DMS114 treated with DMSO at 0.1 percent for 48 hours (cell line): ENCODE measurements at regions not wholly inside any gene's neighbourhood (a gene's known extent, or its start where the extent isn't known, plus 50 kb on each side); places are given as distances from the start of the nearest gene placed in this dataset.

Source experiments
- DNase-seq: peaks from one replicate; lab custom pipeline; 2025; ENCODE audit not compliant: unreplicated experiment; lab: John Stamatoyannopoulos, UW

GRCh38 chr3:162765524-162765923 is 1268.9 kb downstream of the OTOL1 start:
- no peak for DNase-seq

DNA sequence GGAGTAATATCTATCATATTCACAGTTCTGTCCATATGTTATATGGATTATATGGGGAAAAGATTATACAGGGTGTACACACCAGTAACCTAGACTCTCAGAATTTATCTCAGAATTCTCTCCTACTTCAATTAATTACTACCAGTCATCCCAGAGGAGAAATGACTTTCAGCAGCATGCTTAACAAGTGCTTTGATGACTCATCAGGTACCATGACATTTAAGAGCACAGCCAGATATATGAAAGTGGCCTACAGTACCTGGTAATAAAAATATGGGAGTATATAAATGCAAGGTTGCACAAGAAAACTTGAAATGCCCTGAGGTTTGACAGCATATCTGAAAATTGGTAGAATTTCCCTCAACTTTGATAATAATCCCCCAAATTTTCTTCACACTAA is 1273.0 kb downstream of the OTOL1 start:
- DNase-seq: no peak

GRCh38 chr3:162770551-162770950 is 1273.9 kb downstream of the OTOL1 start:
- DNase-seq: no peak

- no peak for DNase-seq
Measured at GRCh38 chr3:162774613-162775100, 1278.0 kb downstream of the OTOL1 start.

- DNase-seq: no peak
Measured at GRCh38 chr3:162776148-162776547, 1279.5 kb downstream of the OTOL1 start.

DNA sequence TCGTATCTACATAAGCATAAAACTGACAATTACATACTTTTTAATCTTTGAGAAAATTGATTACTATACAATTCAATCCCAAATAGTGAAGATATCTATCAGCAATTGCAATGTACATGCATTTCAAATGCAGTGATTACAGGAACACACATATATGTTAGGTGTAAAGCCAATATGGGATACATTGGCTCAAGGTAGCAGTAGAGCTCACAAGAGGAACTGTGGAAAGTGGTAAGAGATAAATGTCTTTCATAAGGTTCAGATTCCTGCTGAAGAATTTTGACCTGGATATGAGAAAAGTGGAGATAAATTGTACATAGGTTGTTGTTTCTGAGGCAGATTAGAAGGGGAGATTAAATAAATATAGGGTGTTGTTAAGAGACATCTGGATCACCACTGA is 1280.5 kb downstream of the OTOL1 start:
- DNase-seq: no peak

- no peak for DNase-seq
Measured at GRCh38 chr3:162780313-162780712, 1283.7 kb downstream of the OTOL1 start.

DNA sequence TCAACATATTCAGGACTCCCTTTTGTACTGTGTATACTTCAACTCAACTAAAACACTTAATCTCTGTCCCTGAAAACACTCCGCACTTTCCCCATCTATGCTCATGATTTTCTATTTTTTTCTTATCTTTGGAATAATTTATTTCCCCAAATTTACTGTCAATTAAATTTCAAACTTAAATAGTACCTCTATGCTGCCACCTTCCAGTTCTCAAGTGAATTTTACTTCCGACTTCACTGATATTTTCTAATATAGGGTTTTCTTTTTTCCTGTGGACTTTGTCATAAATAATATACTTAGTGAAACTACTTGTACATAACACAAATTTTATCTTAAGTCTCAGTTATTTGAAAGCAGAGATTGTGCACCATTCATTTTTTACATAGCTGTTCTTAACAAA is 1303.3 kb downstream of the OTOL1 start:
- DNase-seq: no peak

- no peak for DNase-seq
Measured at GRCh38 chr3:162802228-162802965, 1305.8 kb downstream of the OTOL1 start.

DNA sequence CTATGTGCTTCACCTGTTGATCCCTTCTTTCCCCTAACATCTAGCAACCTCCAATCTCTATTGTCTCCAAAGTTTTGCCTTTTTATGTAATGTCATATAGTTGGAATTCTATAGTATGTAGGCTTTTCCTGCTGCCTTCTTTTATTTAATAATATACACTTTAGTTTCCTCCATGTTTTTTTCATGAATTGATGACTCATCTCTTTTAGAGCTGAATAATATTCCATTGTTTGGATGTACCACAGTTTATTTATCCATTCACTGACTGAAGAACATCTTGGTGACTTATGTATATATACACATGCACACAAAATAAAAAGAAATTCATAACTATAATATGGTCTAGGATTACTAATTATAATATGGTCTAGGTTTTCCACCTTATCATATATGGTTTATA is 1314.2 kb downstream of the OTOL1 start:
- no peak for DNase-seq

GRCh38 chr3:162842549-162843216 is 1346.1 kb downstream of the OTOL1 start:
- DNase-seq: no peak

GRCh38 chr3:162845918-162846317 is 1349.3 kb downstream of the OTOL1 start:
- DNase-seq: no peak

GRCh38 chr3:162847511-162847910 is 1350.9 kb downstream of the OTOL1 start:
- no peak for DNase-seq

DNA sequence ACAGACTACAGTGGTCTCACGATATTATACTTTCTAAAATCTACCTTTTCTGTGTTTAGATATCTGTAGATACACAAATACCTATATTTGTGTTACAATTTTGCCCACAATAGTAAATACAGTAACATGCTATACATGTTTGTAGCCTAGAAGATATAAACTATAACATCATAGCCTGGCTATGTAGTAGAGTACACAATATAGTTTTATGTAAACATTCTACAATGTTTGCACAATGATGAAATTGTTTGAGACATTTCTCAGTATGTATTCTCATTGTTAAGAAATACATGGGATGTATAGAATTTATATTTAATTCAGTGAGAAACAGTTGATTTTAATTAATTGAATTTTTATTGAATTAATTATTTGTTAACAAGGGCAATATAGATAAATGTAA is 1367.0 kb downstream of the OTOL1 start:
- DNase-seq: no peak

DNA sequence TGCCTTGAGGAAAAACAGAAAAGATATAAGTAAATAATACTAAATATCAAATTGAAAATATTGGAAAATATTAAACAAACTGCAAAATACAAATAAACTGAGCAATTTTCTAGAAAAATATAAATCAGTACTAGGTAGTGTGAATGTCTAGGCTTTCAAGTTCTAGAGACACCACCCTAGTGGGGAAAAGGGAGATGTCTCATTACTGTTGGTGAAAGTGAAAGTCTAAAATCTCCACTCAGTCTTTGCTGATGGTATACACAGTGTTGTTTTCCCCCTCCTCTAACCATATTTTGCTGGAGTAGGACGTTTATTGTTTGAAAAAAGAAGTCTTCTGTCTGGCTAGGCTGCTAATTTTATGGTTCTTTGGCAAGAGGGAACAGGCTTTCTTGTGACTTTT is 1368.9 kb downstream of the OTOL1 start:
- DNase-seq: no peak

DNA sequence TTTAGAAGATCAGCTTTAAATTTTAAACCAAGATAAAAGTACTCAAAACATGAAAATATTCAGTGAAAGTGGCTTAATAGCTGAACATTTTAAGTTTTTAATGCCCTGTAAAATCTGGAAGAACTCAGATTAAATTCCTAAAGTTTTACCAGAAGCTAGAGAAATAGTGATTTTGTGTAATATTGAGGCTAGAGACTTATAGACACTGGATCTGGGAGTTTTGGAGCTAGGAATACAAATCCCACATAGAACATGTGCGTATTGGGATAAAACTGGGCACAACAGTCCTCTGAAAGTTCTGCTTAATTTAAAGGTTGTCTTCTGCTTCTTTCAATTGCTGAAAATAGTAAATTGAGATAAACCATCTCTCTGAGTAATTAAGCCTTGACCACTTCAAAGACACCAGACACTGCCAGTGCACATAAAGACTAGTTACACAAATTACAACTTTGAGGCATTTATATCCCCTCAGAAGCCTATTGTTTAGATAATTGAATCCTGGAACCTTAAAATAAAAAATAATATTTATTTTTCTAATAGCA is 1382.5 kb downstream of the OTOL1 start:
- DNase-seq: no peak

DNA sequence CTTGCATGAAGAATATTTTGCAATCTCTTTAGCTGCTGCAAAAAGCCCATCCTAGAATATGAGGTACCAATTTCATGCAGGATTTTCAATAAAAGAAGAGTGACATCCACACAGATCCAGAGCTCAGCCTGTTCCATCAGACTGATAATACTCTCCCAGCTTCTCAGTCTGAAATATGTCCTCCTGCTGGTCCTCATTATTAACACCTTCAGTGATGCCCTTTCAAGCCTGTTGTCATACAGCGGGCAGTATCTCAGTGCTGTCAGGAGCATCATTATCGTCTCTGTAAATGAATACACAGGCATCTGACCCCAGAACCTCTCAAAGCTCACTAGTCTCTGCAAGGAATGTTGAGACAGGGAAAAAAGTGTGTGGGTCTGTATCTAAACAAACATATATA is 1387.8 kb downstream of the OTOL1 start:
- no peak for DNase-seq

DNA sequence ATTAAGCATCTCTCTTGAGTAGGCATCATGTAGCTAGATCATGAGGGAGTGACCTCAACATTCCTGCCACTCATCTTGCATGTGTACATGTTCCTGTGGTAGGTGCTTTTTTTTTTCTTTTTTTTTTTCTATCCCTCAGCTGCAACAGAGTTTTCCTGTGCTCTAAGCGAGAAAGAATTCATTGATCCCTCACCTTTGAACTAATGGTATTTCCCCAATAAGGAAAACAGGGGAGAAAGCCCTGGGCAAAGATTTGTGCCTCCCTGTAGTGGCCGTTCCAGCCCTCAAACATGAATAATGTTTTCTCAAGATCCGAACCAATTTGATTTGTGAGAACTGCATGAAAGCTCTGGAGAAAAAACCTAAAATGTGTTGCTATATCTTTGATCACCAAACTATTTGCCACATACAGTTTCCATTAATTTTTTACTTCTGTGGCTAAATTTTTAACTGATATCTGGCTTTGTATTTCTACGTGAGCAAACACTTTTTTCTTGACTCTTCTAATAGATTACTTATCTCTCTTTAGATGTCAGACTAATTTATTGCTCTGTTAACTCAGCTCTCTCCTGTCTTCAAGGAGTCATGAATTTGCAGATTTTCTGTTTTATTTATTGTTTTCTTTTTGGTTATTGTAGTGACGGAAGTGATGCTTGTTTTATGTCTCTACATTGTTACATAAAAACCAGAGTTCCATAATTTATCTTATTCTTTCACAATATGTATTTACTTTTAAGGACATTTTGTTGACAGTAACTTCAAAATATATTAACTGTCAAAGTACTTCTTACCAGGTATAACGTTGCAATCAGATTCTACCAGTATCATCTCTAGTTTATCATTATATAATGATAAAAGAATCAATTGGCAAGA is 1396.5 kb downstream of the OTOL1 start:
- DNase-seq: no peak

DNA sequence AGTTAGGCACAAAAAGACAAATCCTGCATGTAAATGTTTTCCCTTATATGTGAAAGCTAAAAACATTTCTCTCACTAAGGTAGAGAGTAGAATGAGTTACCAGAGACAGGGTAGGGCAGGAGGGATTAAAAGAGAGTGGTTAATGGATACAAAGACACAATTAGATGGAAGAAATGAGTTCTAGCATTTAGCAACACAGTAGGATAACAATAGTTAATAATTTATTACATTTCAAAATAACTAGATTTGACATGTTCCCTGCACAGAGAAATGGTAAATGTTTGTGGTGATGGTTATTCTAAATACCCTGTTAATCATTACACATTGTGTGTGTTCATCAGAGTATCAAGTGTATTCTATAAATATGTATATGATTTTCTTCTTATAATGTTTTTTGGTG is 1400.7 kb downstream of the OTOL1 start:
- no peak for DNase-seq

- DNase-seq: no peak
Measured at GRCh38 chr3:162932503-162932902, 1435.9 kb downstream of the OTOL1 start.

DNA sequence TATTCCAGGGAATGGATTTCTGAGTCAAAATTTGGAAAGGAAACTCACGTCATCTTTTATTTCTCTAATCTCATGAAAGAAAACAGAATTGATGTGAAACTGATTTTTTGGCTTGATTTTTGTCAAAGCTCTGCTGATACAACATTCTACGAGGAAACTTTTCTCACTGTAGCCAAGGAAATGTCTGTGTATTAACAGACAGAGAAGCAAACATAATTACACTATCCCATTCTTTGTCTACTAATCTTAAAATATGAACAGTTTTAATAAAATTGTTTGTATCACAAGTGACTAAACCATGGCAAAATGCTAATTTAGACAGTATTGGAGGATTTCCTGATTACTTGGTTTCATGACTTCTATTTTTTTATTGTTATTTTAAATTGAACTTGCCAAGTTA is 1437.0 kb downstream of the OTOL1 start:
- DNase-seq: no peak
